Activated effector memory CD4-positive, alpha-beta T cell treated with Interleukin-2 at 50 U/mL for 16 hours (primary cell): ENCODE measurements at regions not wholly inside any gene's neighbourhood (a gene's known extent, or its start where the extent isn't known, plus 50 kb on each side); places are given as distances from the start of the nearest gene placed in this dataset.

Source experiments
- DNase-seq: peaks from one replicate; pipeline ENCODE4 v3.0.0-alpha.2; 2020

DNA sequence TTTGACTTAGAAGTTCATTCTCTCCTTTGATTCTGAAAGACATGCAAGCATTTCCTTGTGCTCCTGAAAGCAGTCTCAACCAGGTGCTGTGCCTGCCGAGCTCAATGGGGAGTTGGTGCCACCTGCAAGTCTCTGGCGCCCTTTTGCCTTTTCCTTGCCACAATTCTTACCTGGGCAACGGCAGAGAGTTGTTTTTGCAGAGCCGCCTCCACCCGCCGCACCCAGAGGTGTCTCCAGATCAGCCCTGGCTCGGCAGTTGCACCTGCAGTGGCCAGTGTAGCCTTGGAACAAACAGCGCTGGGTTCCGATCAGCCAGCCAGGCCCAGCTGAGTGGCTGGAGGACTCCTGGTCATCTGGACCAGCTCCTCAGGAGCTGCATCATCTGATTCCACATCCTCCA lies 262.9 kb downstream of the IRX2 start:
- DNase-seq = no peak

DNA sequence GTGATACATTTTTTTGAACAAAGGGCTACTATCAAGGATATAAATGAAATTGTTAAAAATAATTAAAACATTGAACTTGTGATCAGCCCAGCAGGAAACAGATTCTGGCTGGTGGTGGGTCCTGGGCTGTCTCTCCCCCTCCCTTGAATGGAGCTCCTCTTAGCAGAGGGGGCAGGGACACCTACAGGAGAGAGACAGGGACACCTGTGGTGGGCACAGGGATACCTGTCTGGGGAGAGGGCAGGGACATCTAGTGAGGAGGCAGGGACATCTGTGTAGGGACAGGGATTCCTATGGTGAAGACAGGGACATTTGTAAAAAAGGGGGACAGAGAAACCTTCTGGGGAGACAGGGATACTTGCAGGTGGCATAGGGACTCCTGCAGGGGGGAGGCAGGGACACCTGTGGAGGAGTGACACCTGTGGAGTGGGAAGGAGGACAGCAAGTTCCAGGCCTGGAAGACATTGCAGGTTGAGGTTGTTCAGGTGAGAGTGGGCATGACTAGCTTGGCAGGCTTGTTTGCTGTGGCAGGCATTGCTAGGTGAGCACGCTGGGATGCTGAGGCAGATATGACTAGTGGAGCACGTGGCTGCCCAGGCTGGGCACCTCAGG lies 264.2 kb downstream of the IRX2 start:
- no peak for DNase-seq

DNA sequence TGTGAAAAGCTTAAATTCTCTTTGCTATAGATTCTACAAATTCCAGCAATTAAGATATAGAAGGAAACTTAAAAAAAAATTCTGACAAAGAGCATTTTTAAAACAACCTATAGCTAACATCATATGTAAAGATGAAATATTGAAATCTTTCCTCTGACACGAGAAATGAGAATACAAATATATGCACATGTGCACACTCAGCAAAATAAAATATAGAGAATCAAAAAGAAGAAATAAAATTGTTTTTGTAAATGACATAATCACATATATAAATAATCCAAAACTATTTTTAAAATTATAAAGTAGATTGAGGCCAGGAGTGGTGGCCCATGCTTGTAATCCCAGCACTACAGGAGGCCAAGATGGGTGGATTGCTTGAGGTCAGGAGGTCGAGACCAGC lies 265.1 kb downstream of the IRX2 start:
- DNase-seq = no peak

DNA sequence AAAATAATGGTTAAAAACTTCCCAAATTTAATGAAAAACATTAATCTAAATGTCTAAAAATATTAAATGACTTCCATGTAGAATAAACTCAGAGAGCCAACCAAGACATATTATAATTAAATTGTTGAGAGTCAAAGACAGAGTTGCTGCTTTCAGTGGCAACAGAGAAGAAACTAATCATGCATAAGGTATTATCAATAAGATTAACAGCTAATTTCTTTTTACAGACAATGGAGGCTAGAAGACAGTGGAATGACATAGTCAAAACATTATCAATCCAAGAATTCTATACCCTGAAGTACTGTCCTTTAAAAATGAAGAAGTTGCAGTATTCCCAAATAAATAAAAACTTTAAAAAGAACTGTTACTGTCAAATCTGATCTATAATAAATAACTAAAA lies 268.7 kb downstream of the IRX2 start:
- DNase-seq = no peak

DNA sequence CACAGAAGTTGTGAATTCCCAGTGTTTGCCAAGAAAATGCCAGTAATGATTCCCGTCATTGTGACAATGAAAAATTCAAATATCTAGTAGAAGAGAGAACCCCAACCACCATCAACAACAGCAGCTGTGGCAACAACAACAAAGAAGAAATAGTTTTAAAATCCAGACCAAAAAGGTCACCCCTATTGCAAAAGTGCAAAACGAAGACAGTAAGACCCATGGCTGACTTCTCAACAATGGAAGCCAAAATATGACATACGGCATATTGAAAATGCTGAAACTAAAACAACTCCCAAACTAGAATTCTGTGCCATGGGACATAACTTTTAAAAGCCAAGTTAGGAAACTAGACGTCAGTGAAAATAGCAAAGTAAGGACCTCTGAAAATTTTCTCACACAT lies 270.6 kb downstream of the IRX2 start:
- no peak for DNase-seq

DNA sequence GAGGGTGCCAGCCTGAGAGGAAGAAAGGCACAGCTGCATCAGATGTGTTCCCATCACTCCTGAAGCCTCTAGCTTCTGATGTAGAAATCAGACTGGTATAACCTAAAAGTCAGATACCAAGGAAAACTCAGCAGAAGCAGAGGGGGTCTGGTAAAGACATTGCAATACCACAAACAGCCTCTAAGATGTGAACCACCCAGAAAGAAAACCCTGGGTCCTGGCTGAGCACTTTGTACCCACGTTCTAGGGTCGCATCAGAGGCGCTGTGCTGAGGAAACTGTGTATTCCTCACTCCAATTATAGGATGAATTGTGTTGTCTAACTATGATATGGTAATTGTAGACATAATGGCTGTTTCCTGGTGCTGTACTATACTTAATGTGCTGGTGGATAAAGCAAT lies 275.6 kb downstream of the IRX2 start:
- DNase-seq = no peak

DNA sequence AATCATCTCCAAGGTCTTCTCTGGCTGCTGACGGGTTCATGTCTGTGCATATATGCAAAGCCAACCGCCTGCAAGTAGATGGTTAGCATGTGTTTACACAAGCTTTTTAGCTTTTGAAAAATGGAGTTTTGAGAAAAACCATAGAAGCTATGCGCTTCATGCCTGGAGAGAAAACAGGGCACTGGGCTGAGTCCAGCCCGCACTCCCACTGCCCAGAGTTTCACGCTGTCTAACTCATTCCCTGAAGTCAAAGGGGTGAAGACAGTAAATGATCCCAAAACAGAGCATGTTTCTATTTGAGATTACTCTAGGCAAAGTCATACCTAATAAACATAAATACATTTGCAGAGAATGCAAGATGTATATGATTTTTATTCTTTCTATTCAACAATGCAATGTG lies 278.8 kb downstream of the IRX2 start:
- no peak for DNase-seq

DNA sequence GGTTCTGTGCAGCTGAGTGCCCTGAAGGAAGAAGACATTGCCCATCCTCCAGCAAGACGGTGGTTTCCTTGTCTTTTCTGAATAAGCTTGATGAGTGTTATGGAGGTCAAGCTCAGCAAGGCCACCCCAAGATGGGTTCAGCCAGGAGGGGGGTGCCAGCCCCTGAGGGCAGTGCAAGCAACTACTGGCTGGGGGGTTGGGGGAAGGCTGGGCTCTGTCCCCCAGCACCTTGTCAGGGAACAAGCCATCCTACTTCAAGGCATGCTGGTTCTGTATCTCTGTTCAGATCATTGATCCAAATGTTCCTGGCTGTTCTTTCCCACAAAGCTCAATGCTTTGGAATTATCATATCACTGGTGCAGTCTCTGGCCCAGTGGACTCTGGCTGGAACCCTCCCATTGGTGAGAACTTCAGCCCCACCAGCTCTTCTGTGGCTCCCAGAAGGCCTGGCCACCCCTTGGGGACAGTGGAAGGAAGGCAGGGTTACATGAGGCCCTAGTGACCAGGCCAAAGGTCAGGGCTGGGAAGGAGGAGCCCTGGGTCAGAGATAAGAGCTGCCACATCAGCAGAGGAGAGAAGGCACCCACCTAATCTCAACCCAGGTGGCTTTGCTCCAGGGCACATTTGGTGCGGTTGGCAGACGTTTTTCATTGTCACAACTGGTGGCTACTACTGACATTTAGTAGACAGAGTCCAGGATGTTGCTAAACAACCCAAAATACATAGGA lies 280.2 kb downstream of the IRX2 start:
- no peak for DNase-seq

DNA sequence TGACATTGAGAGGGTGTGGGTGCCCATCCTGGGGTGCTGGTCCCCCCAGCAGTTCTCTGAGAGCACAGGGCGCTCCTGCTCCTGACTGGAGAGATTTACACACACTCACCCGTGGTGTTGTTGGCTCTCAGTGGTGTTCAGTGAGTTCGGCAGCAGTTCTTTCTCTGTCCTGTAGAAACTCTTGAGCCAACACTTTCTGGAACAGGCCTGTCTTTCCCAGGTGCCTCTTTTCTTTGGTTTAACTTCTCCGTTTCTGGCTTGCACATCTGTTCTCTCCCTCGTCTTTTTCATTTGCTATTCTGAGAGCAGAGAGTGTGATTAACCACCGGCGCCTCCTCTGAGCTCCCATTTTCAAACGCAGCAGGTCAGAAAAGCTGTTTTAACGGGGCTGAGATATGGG lies 284.5 kb downstream of the IRX2 start:
- DNase-seq = no peak

DNA sequence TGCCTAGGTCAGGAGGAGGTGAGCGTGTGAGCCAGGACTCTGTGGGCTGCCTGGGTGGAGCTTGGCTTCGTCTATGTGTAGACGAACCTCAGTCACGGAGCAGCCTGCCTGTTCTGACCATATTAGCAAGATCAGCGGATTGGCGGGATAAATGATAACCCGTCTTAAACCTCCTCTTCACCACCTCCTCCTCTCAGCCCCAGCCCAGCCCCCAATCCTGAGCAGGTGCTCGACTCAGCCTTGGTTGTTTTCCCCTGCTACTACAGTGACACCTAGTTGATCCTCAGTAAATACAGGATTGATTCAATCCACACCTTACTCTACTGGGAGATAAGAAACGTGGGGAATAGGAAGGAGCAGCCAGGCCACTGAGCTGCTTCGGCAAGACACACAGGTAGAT lies 286.1 kb downstream of the IRX2 start:
- DNase-seq = no peak

DNA sequence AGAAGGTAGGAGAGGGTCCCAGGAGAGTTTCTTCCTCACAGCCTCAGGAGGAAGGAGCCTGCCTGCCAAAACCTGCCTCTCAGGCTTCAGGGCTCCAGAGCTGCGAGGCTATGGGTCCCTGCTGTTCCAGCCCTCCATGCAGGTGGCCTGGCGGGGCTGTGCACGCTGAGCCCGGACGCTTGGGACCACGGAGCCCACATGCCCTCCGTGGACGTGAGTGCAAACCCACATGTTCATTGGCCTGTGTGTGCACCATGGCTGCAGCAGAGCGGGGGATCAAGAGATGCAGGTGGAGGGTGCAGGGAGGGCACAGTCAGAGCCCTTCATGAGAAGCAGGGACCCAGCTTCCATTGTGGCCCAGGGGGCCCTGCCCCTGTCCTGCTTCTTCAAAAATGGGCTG lies 287.3 kb downstream of the IRX2 start:
- no peak for DNase-seq

DNA sequence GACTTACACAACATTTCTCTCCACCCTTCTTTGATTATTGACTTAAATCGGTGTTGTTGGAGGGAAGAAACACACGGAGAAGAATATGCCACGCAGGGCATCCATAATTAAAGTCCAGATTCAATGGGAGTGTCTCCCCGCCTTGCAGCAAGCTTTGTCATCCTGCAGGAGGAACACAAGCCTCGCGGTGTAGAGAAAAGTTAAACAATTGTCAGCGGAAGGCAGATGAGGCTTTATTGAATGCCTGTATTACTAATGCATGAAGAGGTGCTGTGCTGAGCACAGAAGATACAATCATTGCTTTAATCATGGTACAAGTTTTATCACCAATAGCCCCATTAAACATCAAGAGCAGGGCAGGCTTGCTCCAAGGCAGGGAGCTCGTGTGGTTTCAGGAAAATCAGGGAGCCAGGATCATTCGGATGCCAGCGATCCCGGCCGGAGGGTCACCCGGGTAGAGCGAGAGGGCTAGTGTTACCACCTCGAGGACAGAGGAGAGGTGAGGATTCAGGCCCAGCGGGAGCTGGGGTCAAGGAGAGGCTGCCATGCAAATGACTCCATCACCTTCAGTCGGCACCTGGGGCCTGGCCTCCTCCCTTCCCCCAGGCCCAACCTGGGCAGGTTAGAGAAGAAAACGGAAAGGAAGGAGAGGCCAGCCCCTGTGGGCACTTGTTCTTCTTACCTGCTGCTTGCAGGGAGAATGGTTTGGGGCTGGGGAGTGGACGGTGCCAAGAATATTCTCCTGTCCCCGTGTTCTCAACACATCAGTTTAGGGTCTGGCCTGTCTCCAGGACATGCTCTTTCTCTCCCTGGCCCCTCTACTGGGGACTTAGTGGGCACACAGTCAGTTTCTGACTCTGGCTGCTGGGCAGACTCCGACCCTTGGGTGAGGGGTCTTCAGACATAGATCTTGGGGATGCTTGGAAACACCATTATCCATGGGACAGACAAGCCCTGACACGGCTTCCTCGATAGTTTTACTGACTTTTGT lies 289.5 kb downstream of the IRX2 start:
- no peak for DNase-seq

DNA sequence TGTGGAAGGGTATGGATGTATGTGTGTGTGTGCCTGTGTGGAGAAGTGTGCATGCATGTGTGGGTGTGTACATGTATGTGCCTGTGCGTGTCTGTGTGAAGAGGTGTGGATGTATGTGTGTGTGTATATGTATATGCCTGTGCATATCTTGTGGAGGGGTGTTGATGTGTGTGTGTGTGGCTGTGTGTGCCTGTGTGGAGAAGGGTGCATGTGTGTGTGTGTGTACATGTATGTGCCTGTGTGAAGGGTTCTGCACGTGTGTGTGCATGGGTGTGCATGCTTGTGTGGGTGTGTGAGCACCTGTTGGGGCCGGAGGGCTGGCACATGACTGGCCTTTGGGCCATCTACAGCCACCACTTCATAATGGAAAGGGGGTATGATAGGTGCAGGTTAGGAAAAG lies 291.4 kb downstream of the IRX2 start:
- DNase-seq = no peak

DNA sequence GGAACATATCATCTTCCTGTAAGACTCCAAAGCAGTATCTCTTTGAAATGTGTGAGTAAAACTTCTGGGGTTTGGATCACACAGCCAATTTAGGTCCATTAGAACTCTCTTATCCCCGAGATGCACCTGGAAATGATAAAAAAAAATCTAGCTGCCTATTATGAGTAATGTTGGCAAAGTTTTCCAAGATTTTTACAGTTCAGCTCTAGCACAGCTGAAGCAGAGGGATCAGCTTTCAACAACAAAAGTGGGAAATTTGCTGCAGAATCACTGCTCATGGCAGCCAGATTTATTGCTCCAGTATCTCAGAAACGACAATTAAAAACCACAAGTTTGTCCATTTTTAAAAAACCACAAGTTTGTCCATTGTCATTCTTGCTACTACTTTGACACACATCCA lies 292.2 kb downstream of the IRX2 start:
- DNase-seq = no peak

DNA sequence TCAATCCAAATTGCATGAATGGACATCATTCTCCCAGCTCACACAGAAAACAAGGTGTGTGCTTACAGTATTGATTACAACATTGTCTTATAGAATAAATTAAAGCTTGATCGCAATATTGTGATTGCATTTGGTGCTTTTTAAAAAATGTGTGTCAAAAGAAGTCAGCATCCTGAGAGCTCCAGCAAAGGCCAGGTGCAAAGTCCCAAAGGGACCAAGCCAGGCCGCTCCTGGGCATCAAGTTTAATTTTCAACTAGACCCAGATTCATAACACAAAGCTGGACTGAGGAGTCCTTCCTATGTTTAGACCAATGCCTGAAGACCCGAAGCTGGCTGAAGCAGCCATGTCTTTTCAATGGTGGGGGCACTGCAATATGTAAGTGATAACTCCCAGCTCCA lies 295.6 kb downstream of the IRX2 start:
- no peak for DNase-seq

DNA sequence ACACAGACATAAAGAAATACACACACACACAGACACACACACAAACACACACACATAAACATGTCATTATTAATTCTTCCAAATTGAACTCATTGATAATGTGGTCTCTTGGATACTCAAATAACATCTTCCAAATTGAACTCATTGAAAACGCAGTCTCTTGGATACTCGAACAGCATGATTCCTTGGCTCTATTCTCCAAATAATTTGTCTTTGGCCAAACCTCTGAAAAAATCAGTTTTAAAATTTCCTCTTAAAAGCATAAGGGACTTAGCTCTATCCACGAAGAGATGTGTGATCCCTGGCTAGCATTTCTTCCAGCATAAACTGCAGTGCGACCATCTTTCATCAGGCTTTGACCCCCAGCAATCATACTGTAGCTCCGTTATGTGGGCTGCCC lies 296.6 kb downstream of the IRX2 start:
- DNase-seq = no peak

DNA sequence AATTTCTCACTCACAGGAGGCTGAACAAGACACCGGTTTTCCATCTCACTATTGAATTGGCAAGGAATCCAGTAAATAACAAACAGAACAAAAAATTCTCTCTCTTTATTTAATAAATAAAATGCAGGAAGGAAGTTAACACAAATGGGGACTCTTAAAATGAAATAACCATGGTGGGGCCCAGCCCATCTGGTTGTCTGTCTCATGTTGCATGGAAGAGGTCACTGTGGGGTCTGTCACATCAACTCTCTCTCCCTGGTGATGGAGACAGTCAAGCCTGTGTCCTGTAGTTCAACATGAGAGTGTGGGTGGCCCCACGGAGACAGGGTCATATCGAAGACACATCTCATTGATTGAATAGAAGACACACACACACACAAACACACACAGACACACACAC lies 297.7 kb downstream of the IRX2 start:
- no peak for DNase-seq

DNA sequence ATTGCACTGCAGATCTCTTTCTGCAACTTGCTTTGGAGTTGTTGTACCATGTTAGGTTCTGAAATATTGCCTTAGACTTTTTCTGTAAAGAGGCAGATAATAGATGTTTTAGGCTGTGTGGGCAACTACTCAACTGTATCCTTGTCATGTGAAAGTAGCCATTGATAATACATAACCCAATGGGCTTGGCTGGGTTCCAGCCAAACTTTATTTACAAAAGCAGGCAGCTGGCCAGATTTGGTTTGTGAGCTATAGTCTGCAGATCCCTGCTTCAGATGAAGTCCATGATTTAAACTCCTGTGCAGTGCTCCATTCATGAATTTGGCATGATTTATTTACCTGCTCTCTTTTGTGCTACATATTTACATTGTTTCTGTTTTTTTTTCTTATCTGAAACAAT lies 300.4 kb downstream of the IRX2 start:
- no peak for DNase-seq

DNA sequence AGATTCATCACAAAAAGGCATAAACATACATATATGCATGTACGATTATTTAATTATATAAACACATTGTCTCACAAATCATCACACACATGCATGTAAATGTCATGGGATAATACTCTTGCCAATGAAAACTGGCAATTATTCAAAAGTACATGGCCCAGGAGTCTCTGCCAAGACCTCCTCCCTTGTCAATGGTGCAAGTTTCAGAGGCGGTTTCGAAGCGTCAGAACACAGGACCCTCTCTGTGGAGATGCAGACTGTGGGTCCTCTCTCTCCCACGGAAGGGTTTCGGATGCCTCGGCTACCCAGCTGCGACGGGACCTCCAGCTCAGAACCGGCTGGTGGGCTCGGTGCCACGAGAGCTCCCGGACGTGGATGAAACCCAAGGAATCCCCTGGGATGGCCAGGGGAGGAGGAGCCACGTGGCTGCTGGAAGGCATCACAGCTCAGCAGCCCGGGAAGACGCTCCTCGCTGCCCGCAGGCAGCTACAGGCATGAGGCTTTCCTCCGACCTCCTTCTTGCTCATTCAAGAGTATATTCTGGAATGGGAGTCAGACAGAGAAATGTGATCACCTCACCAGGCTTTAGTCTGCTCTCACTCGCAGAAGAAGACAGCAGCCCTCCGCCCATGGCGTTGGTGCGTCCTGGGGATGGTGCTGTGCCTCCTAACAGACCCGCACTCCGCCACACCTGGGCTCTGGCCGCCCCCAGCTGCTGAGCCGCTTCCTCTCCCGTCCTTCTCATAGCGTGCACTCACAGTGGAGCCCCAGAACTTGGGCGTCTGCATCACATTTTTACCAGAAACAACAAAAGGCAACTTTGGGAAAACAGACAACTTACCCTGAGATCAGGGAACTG lies 308.8 kb downstream of the IRX2 start:
- DNase-seq = no peak

DNA sequence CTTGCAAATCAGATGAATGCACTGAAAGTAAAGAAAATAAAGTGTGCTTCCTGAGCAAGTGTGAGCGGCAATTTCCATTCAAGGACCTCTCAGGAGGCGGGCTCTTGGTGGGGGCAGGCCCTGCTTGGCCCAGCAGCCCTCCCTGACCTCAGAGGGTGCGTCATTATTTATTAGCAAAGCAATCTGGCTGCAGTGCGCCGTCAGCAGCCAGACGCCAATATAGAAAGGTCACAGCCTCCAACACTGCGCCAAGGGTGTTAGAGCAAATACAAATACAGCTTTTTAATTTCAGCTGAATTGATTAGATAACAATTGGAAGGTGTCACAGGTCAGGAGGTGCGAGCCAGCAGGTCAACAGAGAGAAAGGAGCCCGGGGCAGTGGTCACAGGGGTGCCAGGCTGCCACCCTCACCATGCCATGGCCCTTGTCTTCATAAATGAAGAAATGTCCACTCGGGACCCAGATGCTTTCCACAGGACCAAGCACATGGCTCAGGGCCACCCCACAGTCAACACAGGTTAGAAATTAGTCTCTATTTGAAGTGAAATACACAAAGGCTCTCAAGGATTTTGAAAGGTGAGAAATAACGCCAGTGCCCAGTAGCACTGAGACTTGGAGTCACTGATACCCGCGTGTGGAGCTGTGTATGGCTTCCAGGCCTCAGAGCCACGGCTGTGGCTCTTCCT lies 309.8 kb downstream of the IRX2 start:
- no peak for DNase-seq

DNA sequence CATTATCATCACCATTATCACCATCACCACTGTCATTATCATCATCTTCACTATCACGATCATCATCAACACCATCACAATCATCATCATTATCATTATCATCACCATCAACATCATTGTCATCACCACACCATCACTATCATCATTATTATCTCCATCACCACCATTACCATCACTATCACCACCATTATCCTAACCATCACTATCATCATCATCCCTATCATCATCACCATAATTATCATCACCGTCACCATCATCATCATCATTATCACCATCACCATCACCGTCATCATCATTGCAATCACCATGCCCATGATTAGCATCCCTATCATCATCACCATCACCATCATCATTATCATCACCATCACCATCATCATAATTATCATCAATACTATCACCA lies 311.9 kb downstream of the IRX2 start:
- no peak for DNase-seq

DNA sequence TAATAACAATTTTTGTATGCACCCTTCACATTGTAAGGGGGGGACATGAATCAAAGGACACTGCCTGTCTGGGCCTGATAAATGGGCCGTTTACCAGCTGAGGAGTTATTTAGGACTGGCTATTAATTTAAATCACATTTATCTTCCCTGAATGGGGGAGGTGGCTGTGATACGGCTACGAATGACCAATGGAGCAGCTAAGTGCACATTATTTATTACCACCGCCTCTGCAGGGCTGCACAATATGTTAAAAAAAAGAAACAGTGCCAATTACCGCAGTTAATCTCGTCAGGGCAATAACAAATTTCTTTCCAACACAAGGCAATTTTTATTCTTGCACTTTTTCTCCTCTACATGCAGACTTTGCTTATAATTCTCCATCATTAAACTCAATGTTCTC lies 318.4 kb downstream of the IRX2 start:
- DNase-seq = no peak
